ENCODE measurements at regions not wholly inside any gene's neighbourhood (a gene's known extent, or its start where the extent isn't known, plus 50 kb on each side); places are given as distances from the start of the nearest gene placed in this dataset.
A peak's percentile ranks its signal among the peaks of the same experiment; 100 is the strongest.

DNA sequence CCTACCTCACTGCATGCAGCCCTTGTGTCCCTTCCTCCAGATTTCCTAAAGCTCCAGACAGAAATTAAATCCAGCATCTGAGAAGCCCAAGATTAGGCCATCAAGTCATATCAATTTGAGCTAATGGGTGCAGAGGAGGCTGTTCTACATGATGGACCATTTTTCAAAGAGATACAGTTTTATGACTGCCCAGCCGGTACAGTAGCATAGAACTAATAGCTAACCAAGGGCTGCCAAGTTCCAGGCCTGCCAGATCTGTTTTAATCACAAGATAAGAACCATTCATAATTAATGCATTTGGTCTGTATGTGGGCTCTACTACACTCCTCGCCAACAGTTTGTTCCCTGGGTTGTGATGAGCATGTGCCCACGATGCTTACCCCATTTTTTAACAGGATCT lies 64.9 kb downstream of the PABIR2 start:
- Mint-ChIP-seq H3K27ac (ENCODE audit: unreplicated experiment) (no peak overlapping the region), H3K36me3 (ENCODE audit: low read depth, unreplicated experiment) (no peaks in the 10 kb centered on the region), H3K27me3 (ENCODE audit: unreplicated experiment) (peaks cover 5% of the 10 kb centered on the region), H3K9me3 (ENCODE audit: unreplicated experiment) (no peaks in the 10 kb centered on the region), H3K4me3 (ENCODE audit: unreplicated experiment) (no peak overlapping the region), H3K4me1 (ENCODE audit: unreplicated experiment) (peaks cover 22% of the 10 kb centered on the region)
- TF ChIP-seq, protein P1, sequence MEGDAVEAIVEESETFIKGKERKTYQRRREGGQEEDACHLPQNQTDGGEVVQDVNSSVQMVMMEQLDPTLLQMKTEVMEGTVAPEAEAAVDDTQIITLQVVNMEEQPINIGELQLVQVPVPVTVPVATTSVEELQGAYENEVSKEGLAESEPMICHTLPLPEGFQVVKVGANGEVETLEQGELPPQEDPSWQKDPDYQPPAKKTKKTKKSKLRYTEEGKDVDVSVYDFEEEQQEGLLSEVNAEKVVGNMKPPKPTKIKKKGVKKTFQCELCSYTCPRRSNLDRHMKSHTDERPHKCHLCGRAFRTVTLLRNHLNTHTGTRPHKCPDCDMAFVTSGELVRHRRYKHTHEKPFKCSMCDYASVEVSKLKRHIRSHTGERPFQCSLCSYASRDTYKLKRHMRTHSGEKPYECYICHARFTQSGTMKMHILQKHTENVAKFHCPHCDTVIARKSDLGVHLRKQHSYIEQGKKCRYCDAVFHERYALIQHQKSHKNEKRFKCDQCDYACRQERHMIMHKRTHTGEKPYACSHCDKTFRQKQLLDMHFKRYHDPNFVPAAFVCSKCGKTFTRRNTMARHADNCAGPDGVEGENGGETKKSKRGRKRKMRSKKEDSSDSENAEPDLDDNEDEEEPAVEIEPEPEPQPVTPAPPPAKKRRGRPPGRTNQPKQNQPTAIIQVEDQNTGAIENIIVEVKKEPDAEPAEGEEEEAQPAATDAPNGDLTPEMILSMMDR (IDR thresholded peaks at IDR 0.05; ENCODE audit: unreplicated experiment): no peak
- no peak for DNase-seq (ENCODE audit: low spot score)

DNA sequence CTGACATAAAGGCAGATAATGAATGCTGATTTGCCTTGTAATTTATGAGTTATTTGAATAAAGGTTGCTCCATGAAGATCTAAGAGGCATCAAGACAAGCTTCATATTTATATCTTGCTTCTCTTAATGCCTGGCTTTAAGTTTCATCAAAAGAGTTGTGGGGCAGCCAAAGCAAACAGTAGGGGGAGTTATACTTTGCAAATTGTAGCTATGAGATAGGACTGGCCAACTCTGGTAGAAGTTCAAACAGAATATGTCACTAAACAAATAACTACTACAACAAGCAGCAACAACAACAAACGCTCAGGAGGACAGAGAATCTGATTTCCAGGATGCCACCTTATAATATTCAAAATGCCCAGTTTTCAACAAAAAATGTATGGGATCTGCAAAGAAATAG lies 69.1 kb upstream of the PLAC1 start:
- Mint-ChIP-seq H3K27me3 (ENCODE audit: unreplicated experiment) (no peaks in the 10 kb centered on the region), H3K27ac (ENCODE audit: unreplicated experiment) (no peak overlapping the region), H3K4me3 (ENCODE audit: unreplicated experiment) (no peak overlapping the region), H3K4me1 (ENCODE audit: unreplicated experiment) (peaks cover 4% of the 10 kb centered on the region), H3K36me3 (ENCODE audit: low read depth, unreplicated experiment) (no peaks in the 10 kb centered on the region), H3K9me3 (ENCODE audit: unreplicated experiment) (no peaks in the 10 kb centered on the region)
- no peak for DNase-seq (ENCODE audit: low spot score)
- TF ChIP-seq, protein P1 (IDR thresholded peaks at IDR 0.05; ENCODE audit: unreplicated experiment): no peak

DNA sequence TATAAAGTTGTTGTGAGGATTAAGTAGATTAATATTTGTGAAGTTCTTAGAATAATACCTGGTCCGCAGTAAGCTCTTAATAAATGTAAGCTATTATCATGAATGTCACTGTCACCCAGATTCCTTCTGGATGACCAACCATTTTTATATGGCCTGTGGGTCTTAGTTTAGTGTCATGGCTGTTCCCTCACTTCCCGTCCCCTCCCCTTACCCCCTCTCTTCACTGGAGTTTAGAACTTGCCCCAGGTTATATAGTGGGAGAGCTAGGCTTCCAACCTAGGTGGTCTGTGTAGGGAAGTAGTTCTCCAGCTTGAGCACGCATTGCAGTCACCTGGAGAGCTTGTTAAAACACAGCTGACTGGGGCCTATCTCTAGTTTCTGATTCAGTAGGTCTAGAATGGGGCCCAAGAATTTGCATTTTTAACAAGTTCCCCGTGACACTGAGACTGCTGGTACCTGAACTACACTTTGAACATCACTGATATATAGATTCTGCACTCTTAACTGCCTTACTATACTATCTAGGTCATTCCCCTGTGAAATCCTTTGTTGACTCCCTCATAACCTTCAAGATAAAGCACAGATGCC lies 66.9 kb upstream of the PLAC1 start:
- Mint-ChIP-seq H3K27ac (ENCODE audit: unreplicated experiment) (no peak overlapping the region), H3K4me3 (ENCODE audit: unreplicated experiment) (no peak overlapping the region), H3K36me3 (ENCODE audit: low read depth, unreplicated experiment) (no peaks in the 10 kb centered on the region), H3K9me3 (ENCODE audit: unreplicated experiment) (no peaks in the 10 kb centered on the region), H3K4me1 (ENCODE audit: unreplicated experiment) (no peaks in the 10 kb centered on the region), H3K27me3 (ENCODE audit: unreplicated experiment) (no peaks in the 10 kb centered on the region)
- TF ChIP-seq, protein P1 (IDR thresholded peaks at IDR 0.05; ENCODE audit: unreplicated experiment): no peak
- no peak for DNase-seq (ENCODE audit: low spot score)

DNA sequence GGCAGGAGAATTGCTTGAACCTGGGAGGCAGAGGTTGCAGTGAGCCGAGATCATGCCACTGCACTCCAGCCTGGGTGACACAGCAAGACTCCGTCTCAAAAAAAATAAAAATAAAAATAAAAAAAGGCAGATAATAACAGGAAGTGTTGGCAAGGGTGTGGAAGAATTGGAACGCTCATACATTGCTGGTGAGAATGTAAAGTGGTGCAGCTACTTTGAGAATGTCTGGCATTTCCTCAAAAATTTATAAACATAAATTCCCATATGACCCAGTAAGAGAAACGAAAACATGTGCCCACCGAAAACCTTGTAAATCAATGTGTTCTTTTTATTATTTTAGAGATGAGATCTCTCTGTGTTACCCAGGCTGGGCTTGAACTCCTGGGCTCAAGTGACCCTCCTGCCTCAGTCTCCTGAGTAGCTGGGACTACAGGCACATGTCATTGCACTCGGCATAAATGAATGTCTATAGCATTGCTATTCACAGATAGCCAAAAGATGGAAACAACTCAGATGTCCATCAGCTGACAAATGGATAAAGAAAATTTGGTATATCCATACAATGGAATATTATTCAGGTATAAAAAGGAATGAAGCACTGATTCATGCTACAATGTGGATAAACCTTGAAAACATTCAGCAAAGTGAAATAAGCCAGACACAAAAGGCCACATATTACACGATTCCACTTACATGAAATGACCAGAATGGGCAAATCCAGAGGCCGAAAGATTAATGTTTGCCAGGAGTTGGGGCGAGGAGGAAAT lies 63.7 kb upstream of the PLAC1 start:
- Mint-ChIP-seq H3K4me1 (ENCODE audit: unreplicated experiment) (peaks cover 3% of the 10 kb centered on the region), H3K36me3 (ENCODE audit: low read depth, unreplicated experiment) (no peaks in the 10 kb centered on the region), H3K27ac (ENCODE audit: unreplicated experiment) (no peak overlapping the region), H3K9me3 (ENCODE audit: unreplicated experiment) (no peaks in the 10 kb centered on the region), H3K4me3 (ENCODE audit: unreplicated experiment) (no peak overlapping the region), H3K27me3 (ENCODE audit: unreplicated experiment) (no peaks in the 10 kb centered on the region)
- TF ChIP-seq, protein P1 (IDR thresholded peaks at IDR 0.05; ENCODE audit: unreplicated experiment): no peak
- DNase-seq (ENCODE audit: low spot score): no peak

DNA sequence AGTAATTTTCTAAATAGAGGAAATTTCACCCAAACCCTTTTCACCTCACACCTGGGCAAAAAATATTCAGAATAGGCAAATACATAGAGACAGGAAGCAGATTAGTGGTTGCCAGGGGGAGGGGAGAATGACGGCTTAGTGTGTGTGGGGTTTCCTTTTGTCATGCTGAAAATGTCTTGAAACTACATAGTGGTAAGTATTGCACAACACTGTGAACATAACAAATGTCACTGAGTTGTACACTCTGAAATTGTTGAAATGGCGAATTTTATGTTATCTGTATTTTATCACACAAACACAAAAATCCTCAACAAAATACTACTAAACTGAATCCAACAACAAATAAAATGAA lies 60.7 kb upstream of the PLAC1 start:
- Mint-ChIP-seq H3K4me3 (ENCODE audit: unreplicated experiment) (no peak overlapping the region), H3K9me3 (ENCODE audit: unreplicated experiment) (no peaks in the 10 kb centered on the region)
- no peak for DNase-seq (ENCODE audit: low spot score)

More for the DNA sequence above, 60.7 kb upstream of the PLAC1 start:
- H3K27ac Mint-ChIP-seq (ENCODE audit: unreplicated experiment): peak overlapping the region; percentile 3
- H3K27me3 Mint-ChIP-seq (ENCODE audit: unreplicated experiment): no peaks in the 10 kb centered on the region
- TF ChIP-seq, protein P1 (IDR thresholded peaks at IDR 0.05; ENCODE audit: unreplicated experiment): no peak
- H3K36me3 Mint-ChIP-seq (ENCODE audit: low read depth, unreplicated experiment): no peaks in the 10 kb centered on the region
- peaks cover 3% of the 10 kb centered on the region for H3K4me1 Mint-ChIP-seq (ENCODE audit: unreplicated experiment)
